ENCODE measurements at regions not wholly inside any gene's neighbourhood (a gene's known extent, or its start where the extent isn't known, plus 50 kb on each side); places are given as distances from the start of the nearest gene placed in this dataset.

- DNase-seq (ENCODE audit: low spot score) = no peak
- TF ChIP-seq HNF4A (conservative IDR thresholded peaks at IDR 0.05) (no peak), GABPA (IDR thresholded peaks at IDR 0.05 in 1 of 2, conservative IDR thresholded peaks at IDR 0.05 in 1 of 2) (no peak), EGR1 (IDR thresholded peaks at IDR 0.05; ENCODE audit: low read depth in 2 of 2) (no peak), TAF1 (conservative IDR thresholded peaks at IDR 0.05) (no peak), FOXA1 (IDR thresholded peaks at IDR 0.05) (no peak), RXRA (IDR thresholded peaks at IDR 0.05) (no peak), YY1 (IDR thresholded peaks at IDR 0.05) (no peak)
- TF ChIP-seq, protein P1, sequence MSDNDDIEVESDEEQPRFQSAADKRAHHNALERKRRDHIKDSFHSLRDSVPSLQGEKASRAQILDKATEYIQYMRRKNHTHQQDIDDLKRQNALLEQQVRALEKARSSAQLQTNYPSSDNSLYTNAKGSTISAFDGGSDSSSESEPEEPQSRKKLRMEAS (IDR thresholded peaks at IDR 0.05) = no peak
- H3K4me1 ChIP-seq (ENCODE audit: control insufficient read depth in 4 of 4, insufficient read depth in 4 of 4, low read length in 3 of 4) = peaks cover 0 to 1% (median 0%) of the 10 kb centered on the region in 4 donors
- no peak overlapping the region for H3K27ac ChIP-seq (ENCODE audit: low read depth in 1 of 2, low read length in 2 of 2)
- H3K9me3 ChIP-seq (ENCODE audit: control insufficient read depth in 4 of 4, low read length in 3 of 4) = no peaks in the 10 kb centered on the region
- no peak overlapping the region for H3K4me3 ChIP-seq (ENCODE audit: low read depth in 1 of 3, low read length in 3 of 3)
- H3K9ac ChIP-seq (ENCODE audit: low read depth in 1 of 2, low read length in 2 of 2) = no peak overlapping the region
- H3K27me3 ChIP-seq (ENCODE audit: control insufficient read depth in 4 of 4, insufficient read depth in 4 of 4, low read length in 3 of 4) = no peaks in the 10 kb centered on the region
- WGBS = 79% methylated on average over 7 of the region's 7 CpGs
- H3K36me3 ChIP-seq (ENCODE audit: control insufficient read depth in 4 of 4, insufficient read depth in 3 of 4, low read depth in 1 of 4, low read length in 3 of 4) = no peaks in the 10 kb centered on the region
Measured at GRCh38 chrY:18951657-18952435, 178.3 kb upstream of the HSFY2 start.

- Histone ChIP-seq H3K27ac (ENCODE audit: low read depth in 1 of 2, low read length in 2 of 2) (no peak overlapping the region), H3K4me3 (ENCODE audit: low read depth in 1 of 3, low read length in 3 of 3) (no peak overlapping the region), H3K9me3 (ENCODE audit: control insufficient read depth in 4 of 4, low read length in 3 of 4) (no peaks in the 10 kb centered on the region), H3K9ac (ENCODE audit: low read depth in 1 of 2, low read length in 2 of 2) (no peak overlapping the region), H3K27me3 (ENCODE audit: control insufficient read depth in 4 of 4, insufficient read depth in 4 of 4, low read length in 3 of 4) (no peaks in the 10 kb centered on the region), H3K36me3 (ENCODE audit: control insufficient read depth in 4 of 4, insufficient read depth in 3 of 4, low read depth in 1 of 4, low read length in 3 of 4) (no peaks in the 10 kb centered on the region), H3K4me1 (ENCODE audit: control insufficient read depth in 4 of 4, insufficient read depth in 4 of 4, low read length in 3 of 4) (peaks cover 0 to 1% (median 0%) of the 10 kb centered on the region in 4 donors)
- WGBS = 94% methylated on average over 5 of the region's 5 CpGs
- TF ChIP-seq YY1 (IDR thresholded peaks at IDR 0.05) (no peak), FOXA1 (IDR thresholded peaks at IDR 0.05) (no peak), REST (IDR thresholded peaks at IDR 0.05) (no peak)
- TF ChIP-seq, protein P2, sequence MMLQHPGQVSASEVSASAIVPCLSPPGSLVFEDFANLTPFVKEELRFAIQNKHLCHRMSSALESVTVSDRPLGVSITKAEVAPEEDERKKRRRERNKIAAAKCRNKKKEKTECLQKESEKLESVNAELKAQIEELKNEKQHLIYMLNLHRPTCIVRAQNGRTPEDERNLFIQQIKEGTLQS (IDR thresholded peaks at IDR 0.05) = no peak
- no peak for DNase-seq (ENCODE audit: low spot score)
Measured at GRCh38 chrY:18951019-18951418, 177.5 kb upstream of the HSFY2 start.

- H3K27ac ChIP-seq (ENCODE audit: low read depth in 1 of 2, low read length in 2 of 2) = no peak overlapping the region
- no peaks in the 10 kb centered on the region for H3K9me3 ChIP-seq (ENCODE audit: control insufficient read depth in 4 of 4, low read length in 3 of 4)
- no peaks in the 10 kb centered on the region for H3K27me3 ChIP-seq (ENCODE audit: control insufficient read depth in 4 of 4, insufficient read depth in 4 of 4, low read length in 3 of 4)
- no peaks in the 10 kb centered on the region for H3K4me1 ChIP-seq (ENCODE audit: control insufficient read depth in 4 of 4, insufficient read depth in 4 of 4, low read length in 3 of 4)
- H3K36me3 ChIP-seq (ENCODE audit: control insufficient read depth in 4 of 4, insufficient read depth in 3 of 4, low read depth in 1 of 4, low read length in 3 of 4) = no peaks in the 10 kb centered on the region
- no peak overlapping the region for H3K9ac ChIP-seq (ENCODE audit: low read depth in 1 of 2, low read length in 2 of 2)
- no peak for DNase-seq (ENCODE audit: low spot score)
- H3K4me3 ChIP-seq (ENCODE audit: low read depth in 1 of 3, low read length in 3 of 3) = no peak overlapping the region
- TF ChIP-seq REST (IDR thresholded peaks at IDR 0.05) = no peak
- TF ChIP-seq GABPA (IDR thresholded peaks at IDR 0.05 in 1 of 2, conservative IDR thresholded peaks at IDR 0.05 in 1 of 2) = no peak
- TF ChIP-seq, protein P1 (IDR thresholded peaks at IDR 0.05) = no peak
- TF ChIP-seq ZBTB33 (IDR thresholded peaks at IDR 0.05) = no peak
- no peak for TF ChIP-seq RXRA (IDR thresholded peaks at IDR 0.05)
- TF ChIP-seq YY1 (IDR thresholded peaks at IDR 0.05) = no peak
- TF ChIP-seq RAD21 (IDR thresholded peaks at IDR 0.05) = no peak
- no peak for TF ChIP-seq FOXA2 (IDR thresholded peaks at IDR 0.05)
- no peak for TF ChIP-seq JUND (IDR thresholded peaks at IDR 0.05)
- no peak for TF ChIP-seq EGR1 (IDR thresholded peaks at IDR 0.05; ENCODE audit: low read depth in 2 of 2)
Measured at GRCh38 chrY:18936831-18937230, 163.3 kb upstream of the HSFY2 start.

All from liver (tissue), 7 donors.